AG04449 (cell line): ENCODE measurements at regions not wholly inside any gene's neighbourhood (a gene's known extent, or its start where the extent isn't known, plus 50 kb on each side); places are given as distances from the start of the nearest gene placed in this dataset.

Experiments used
- CTCF ChIA-PET: fragments of 350-600 bp; formaldehyde crosslinking; extraction: SDS; loops from one replicate; lab custom pipeline; 2021; ENCODE audit warnings: antibody characterized with exemption; lab: Yijun Ruan, JAX
- POLR2A ChIA-PET: fragments of 400-600, 350-600 bp; formaldehyde crosslinking; extraction: SDS; loops from one replicate; lab custom pipeline; 2020; ENCODE audit warnings: antibody characterized with exemption, inconsistent platforms; lab: Yijun Ruan, JAX
- DNase-seq: peaks from one replicate; pipeline ENCODE4 v3.0.0-alpha.2; 2010; ENCODE audit warnings: low read depth, low spot score
- H3K4me3 ChIP-seq: 2 replicates; pipeline ENCODE4 v1.5.1; 2011; ENCODE audit warnings: low read depth, mild to moderate bottlenecking, control low read depth, low read length
- CTCF ChIP-seq: IDR thresholded peaks from one replicate; pipeline ENCODE4 v1.5.1; 2011; ENCODE audit warnings: mild to moderate bottlenecking, moderate library complexity, low read length, control low read depth, inconsistent platforms; ENCODE audit not compliant: insufficient read depth; ENCODE audit errors: missing control alignments

- no peak for DNase-seq
- ChIA-PET CTCF (no interaction called here), POLR2A (no interaction called here)
- TF ChIP-seq CTCF, result no peak
- H3K4me3 ChIP-seq, result no peak overlapping the region
Measured at GRCh38 chr4:24279911-24280375, 304.4 kb downstream of the DHX15 start.

GRCh38 chr4:24279469-24279868 is 304.9 kb downstream of the DHX15 start:
- ChIA-PET CTCF (no interaction called here), POLR2A (no interaction called here)
- no peak overlapping the region for H3K4me3 ChIP-seq
- TF ChIP-seq CTCF, result no peak
- no peak for DNase-seq

- DNase-seq, result no peak
- H3K4me3 ChIP-seq, result no peak overlapping the region
- POLR2A ChIA-PET, result no interaction called here
- no peak for TF ChIP-seq CTCF
- CTCF ChIA-PET, result no interaction called here
Measured at GRCh38 chr4:24278693-24279092, 305.7 kb downstream of the DHX15 start.

- H3K4me3 ChIP-seq, result no peak overlapping the region
- no peak for TF ChIP-seq CTCF
- POLR2A ChIA-PET, result no interaction called here
- CTCF ChIA-PET, result interaction anchor here (1.5 kb wide), 1 partner anchor 20 kb away, joined by 3 read pairs; no protein-coding TSS in a partner anchor
- DNase-seq, result no peak
Measured at GRCh38 chr4:24274381-24274941, 309.9 kb downstream of the DHX15 start.

- DNase-seq, result no peak
- ChIA-PET POLR2A (no interaction called here), CTCF (no interaction called here)
- no peak for TF ChIP-seq CTCF
- H3K4me3 ChIP-seq, result no peak overlapping the region
Measured at GRCh38 chr4:24273136-24273535, 311.2 kb downstream of the DHX15 start.

GRCh38 chr4:24266951-24267722 is 317.2 kb downstream of the DHX15 start:
- ChIA-PET CTCF (no interaction called here), POLR2A (no interaction called here)
- H3K4me3 ChIP-seq, result no peak overlapping the region
- DNase-seq, result no peak
- no peak for TF ChIP-seq CTCF
